Stomach (tissue), 8 donors: ENCODE measurements at regions not wholly inside any gene's neighbourhood (a gene's known extent, or its start where the extent isn't known, plus 50 kb on each side); places are given as distances from the start of the nearest gene placed in this dataset.

Experiments
- DNase-seq, 2 donors: peaks; one replicate each; pipeline versions ENCODE4 v3.0.0 to v3.0.0-alpha.2; 2013 to 2019
- H3K27ac ChIP-seq, 5 donors: fragments of 200-600 bp in 4 of 5; sonication (generic) in 4 of 5; one replicate each; pipeline ENCODE4 v1.5.1; 2013 to 2019; ENCODE audit warnings: mild to moderate bottlenecking in 1 of 5, moderate library complexity in 1 of 5
- H3K27me3 ChIP-seq, 3 donors: fragments of 200-600 bp; sonication (generic); one replicate each; pipeline ENCODE4 v1.5.1; 2017 to 2019; ENCODE audit warnings: mixed run types in 1 of 3
- H3K36me3 ChIP-seq, 4 donors: fragments of 200-600 bp; sonication (generic); 1 replicate in 3 of 4; 2 replicates in 1 of 4; pipeline ENCODE4 v1.5.1; 2016 to 2019
- H3K4me1 ChIP-seq, 4 donors: fragments of 200-600 bp; sonication (generic); one replicate each; pipeline ENCODE4 v1.5.1; 2016 to 2019
- H3K4me3 ChIP-seq, 4 donors: fragments of 200-600 bp; sonication (generic) in 3 of 4; one replicate each; pipeline ENCODE4 v1.5.1; 2016 to 2019; ENCODE audit warnings: mild to moderate bottlenecking in 1 of 4
- H3K9me3 ChIP-seq, 4 donors: fragments of 200-600 bp; sonication (generic); one replicate each; pipeline ENCODE4 v1.5.1; 2016 to 2019
- CTCF ChIP-seq, 7 experiments: fragments of 450-650 bp in 4 of 7; fragments of 200-600 bp in 3 of 7; sonication (generic) in 3 of 7; IDR thresholded peaks; one replicate each; pipeline ENCODE4 v1.5.1; 2016 to 2019; ENCODE audit warnings: antibody characterized with exemption in 7 of 7, control low read depth in 2 of 7, mild to moderate bottlenecking in 1 of 7
- EP300 ChIP-seq: sonication (generic); formaldehyde crosslinking; IDR thresholded peaks from one replicate; pipeline ENCODE4 v1.6.1; 2017; ENCODE audit warnings: antibody characterized with exemption
- POLR2A ChIP-seq, 4 donors: fragments of 450-650 bp; IDR thresholded peaks; one replicate each; pipeline ENCODE4 v1.6.1; 2016; ENCODE audit warnings: antibody characterized with exemption in 4 of 4, control low read depth in 2 of 4, mild to moderate bottlenecking in 1 of 4, moderate library complexity in 1 of 4
- POLR2AphosphoS5 ChIP-seq, 3 donors: sonication (generic); formaldehyde crosslinking; IDR thresholded peaks; one replicate each; pipeline ENCODE4 v1.6.1; 2016; ENCODE audit warnings: antibody characterized with exemption in 3 of 3
- WGBS, 5 donors: extraction: QIAGEN DNeasy Blood & Tissue Kit in 3 of 5; methylation state at CpG; one replicate each; pipeline versions ENCODE4 v1.1.5 to v1.1.7; 2013 to 2018; 5-methylcytosine and 5-hydroxymethylcytosine counted together
- intact Hi-C: fragments of 100-400 bp; cut with DNase I; formaldehyde crosslinking; loops from one replicate; pipeline ENCODE4 v1.15.1; 2023; ENCODE audit warnings: low total_unique reads
- donor health status: healthy with polysubstance abuse.
- donor health status: Bipolar disorder and iron deficiency.
- donor health status: healthy.

DNA sequence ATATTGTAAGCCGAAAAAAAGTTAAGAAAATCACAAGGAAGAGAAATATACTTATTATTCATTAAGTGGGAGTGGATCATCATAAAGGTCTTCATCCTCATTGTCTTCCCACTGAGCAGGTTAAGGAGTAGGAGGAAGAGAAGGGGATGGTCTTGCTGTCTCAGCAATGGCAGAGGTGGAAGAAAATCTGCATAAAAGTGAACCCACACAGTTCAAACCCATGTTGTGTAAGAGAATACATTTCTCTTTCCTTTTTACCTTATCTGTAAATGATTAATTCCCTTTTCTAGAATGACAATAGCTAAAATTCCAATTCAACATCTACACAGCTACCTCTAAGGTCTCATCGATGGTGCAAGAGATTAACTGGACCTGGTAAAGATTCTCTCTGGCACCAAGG, 904.6 kb downstream of the EPHA3 start:
- Histone ChIP-seq H3K36me3 (no peaks in the 10 kb centered on the region), H3K9me3 (no peaks in the 10 kb centered on the region), H3K4me1 (peaks cover 4 to 17% (median 11%) of the 10 kb centered on the region in 4 donors), H3K27ac (no peak overlapping the region), H3K4me3 (no peak overlapping the region), H3K27me3 (no peaks in the 10 kb centered on the region)
- DNase-seq = no peak
- TF ChIP-seq POLR2AphosphoS5 (IDR thresholded peaks at IDR 0.05) = no peak
- no peak for TF ChIP-seq POLR2A (IDR thresholded peaks at IDR 0.05)
- TF ChIP-seq CTCF (IDR thresholded peaks at IDR 0.05) = no peak
- TF ChIP-seq EP300 = no peak
- WGBS, 5 donors = 77 to 84% (median 79%) methylated on average over 2 of the region's 2 CpGs
- intact Hi-C loops = no loop called here

DNA sequence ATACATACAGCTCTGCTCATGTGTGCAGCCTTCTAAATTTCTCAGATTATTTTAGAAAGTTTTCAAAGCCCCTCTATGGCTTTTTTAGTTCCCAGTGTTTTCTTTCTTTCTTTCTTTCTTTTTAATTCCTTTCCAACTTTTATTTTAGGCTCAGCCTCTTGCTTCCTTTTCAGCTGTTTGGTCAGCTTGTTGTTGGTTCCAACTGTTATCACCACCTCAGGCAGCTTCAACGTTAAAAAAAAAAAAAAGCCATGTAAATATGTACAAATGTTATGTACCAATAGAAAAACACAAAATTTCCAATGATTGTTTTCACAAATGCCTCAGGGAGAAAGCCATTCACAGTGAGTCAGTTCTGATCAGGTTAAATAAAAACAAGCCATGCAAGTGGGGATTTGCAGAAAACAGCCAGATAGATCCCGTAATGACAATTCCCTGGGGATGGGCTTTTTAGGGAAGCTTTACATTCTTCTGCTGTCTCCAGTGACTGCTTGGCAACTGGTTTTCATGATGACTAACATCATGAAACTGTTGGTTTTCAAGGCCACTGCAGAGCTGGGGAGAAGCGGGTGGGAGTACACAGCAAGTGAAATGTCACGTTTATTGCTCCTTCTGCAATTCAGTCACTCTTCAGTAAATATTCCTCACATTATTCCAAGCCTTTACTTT, 908.4 kb downstream of the EPHA3 start:
- no peak overlapping the region for H3K4me3 ChIP-seq
- H3K27me3 ChIP-seq = no peaks in the 10 kb centered on the region
- intact Hi-C loops = no loop called here
- TF ChIP-seq CTCF (IDR thresholded peaks at IDR 0.05) (no peak), POLR2AphosphoS5 (IDR thresholded peaks at IDR 0.05) (no peak), EP300 (no peak), POLR2A (IDR thresholded peaks at IDR 0.05) (no peak)
- H3K27ac ChIP-seq = peak overlapping the region in 1 of 5 donors; percentile 27
- H3K4me1 ChIP-seq = peaks cover 0 to 4% (median 0%) of the 10 kb centered on the region in 4 donors
- 38 to 51% (median 47%) methylated on average over 4 of the region's 4 CpGs for WGBS, 5 donors
- H3K9me3 ChIP-seq = no peaks in the 10 kb centered on the region
- DNase-seq = peak in 1 of 2 donors; percentile 60
- H3K36me3 ChIP-seq = no peaks in the 10 kb centered on the region

DNA sequence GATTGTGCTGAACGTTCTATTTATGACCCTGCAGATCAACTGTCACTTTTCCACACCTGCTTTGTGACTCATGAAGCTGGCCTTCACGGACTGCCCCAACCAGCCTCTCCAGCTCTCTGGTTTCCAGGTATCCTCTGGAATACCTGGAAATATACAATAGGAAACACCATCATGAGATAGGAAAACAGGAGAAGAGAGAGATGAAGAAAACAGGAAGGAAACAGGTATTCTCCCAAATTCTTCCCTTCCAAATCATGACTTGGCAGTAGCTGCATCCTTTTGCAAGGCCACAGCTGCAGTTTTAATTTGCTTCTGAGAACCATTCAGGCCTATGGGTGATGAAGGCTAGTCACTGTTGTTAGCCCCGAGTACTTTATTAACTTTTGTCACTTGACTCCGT, 909.1 kb downstream of the EPHA3 start:
- intact Hi-C loops = no loop called here
- no peaks in the 10 kb centered on the region for H3K4me1 ChIP-seq
- no peak overlapping the region for H3K27ac ChIP-seq
- DNase-seq = no peak
- H3K9me3 ChIP-seq = no peaks in the 10 kb centered on the region
- TF ChIP-seq EP300 (no peak), POLR2A (IDR thresholded peaks at IDR 0.05) (no peak), POLR2AphosphoS5 (IDR thresholded peaks at IDR 0.05) (no peak), CTCF (IDR thresholded peaks at IDR 0.05) (no peak)
- 60 to 72% (median 60%) methylated on average over 4 of the region's 4 CpGs for WGBS, 5 donors
- no peak overlapping the region for H3K4me3 ChIP-seq
- H3K36me3 ChIP-seq = no peaks in the 10 kb centered on the region
- H3K27me3 ChIP-seq = no peaks in the 10 kb centered on the region

DNA sequence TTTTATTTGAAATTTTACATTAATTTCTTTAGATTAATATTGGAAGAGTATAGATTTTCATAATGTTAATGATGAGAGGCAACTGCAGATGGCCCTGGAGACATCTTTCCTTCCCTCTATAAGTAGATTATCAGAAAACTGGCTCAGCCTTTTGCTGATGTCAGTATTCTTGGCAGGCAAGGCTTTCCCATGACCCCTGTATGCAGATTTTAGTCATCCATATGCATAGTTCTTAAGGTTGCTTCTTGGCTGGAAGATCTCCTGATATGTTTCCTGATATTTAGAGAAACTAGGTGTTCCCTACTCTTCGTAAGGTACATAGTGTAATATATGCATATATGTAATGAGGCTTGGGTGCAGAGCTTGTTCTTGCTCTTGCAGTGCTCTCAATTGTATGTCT, 911.4 kb downstream of the EPHA3 start:
- Histone ChIP-seq H3K27ac (no peak overlapping the region), H3K4me1 (no peaks in the 10 kb centered on the region), H3K9me3 (no peaks in the 10 kb centered on the region), H3K27me3 (no peaks in the 10 kb centered on the region), H3K36me3 (no peaks in the 10 kb centered on the region), H3K4me3 (no peak overlapping the region)
- intact Hi-C loops = no loop called here
- TF ChIP-seq EP300 (no peak), POLR2A (IDR thresholded peaks at IDR 0.05) (no peak), POLR2AphosphoS5 (IDR thresholded peaks at IDR 0.05) (no peak), CTCF (IDR thresholded peaks at IDR 0.05) (no peak)
- DNase-seq = no peak
- WGBS, 5 donors = 63 to 100% (median 90%) methylated on average over 1 of the region's 1 CpG
